Smooth muscle cell (in vitro differentiated cells): ENCODE measurements at regions not wholly inside any gene's neighbourhood (a gene's known extent, or its start where the extent isn't known, plus 50 kb on each side); places are given as distances from the start of the nearest gene placed in this dataset.

Experiments
- DNase-seq: peaks from one replicate; lab custom pipeline; 2025; ENCODE audit not compliant: unreplicated experiment; lab: John Stamatoyannopoulos, UW
- H2AFZ ChIP-seq: fragments of 200-600 bp; sonication (generic); 2 replicates; pipeline ENCODE4 v1.6.0; 2016; ENCODE audit warnings: antibody characterized with exemption, low read depth, mild to moderate bottlenecking
- H3F3A ChIP-seq: fragments of 200-600 bp; sonication (generic); 2 replicates; pipeline ENCODE4 v1.6.0; 2017; ENCODE audit warnings: antibody characterized with exemption, low read depth
- H3K27ac ChIP-seq: fragments of 200-600 bp; sonication (generic); 2 replicates; pipeline ENCODE4 v1.5.1; 2016; ENCODE audit warnings: low read depth, mild to moderate bottlenecking
- H3K27me3 ChIP-seq: fragments of 200-600 bp; sonication (generic); 2 replicates; pipeline ENCODE4 v1.6.1; 2016; ENCODE audit warnings: low read depth, mild to moderate bottlenecking
- H3K36me3 ChIP-seq: fragments of 200-600 bp; sonication (generic); 2 replicates; pipeline ENCODE4 v1.5.1; 2016; ENCODE audit warnings: low read depth
- H3K4me1 ChIP-seq: fragments of 200-600 bp; sonication (generic); 2 replicates; pipeline ENCODE4 v1.5.1; 2016; ENCODE audit warnings: low read depth
- H3K4me2 ChIP-seq: fragments of 200-600 bp; sonication (generic); 2 replicates; pipeline ENCODE4 v1.6.0; 2016; ENCODE audit warnings: mild to moderate bottlenecking
- H3K4me3 ChIP-seq: fragments of 200-600 bp; sonication (generic); 2 replicates; pipeline ENCODE4 v1.5.1; 2016; ENCODE audit warnings: mild to moderate bottlenecking
- H3K79me2 ChIP-seq: fragments of 200-600 bp; sonication (generic); 2 replicates; pipeline ENCODE4 v1.6.0; 2016; ENCODE audit warnings: low read depth, mild to moderate bottlenecking
- H3K9ac ChIP-seq: fragments of 200-600 bp; sonication (generic); 2 replicates; pipeline ENCODE4 v1.6.0; 2016; ENCODE audit warnings: low read depth
- H3K9me3 ChIP-seq: fragments of 200-600 bp; sonication (generic); replicated peaks from 2 replicates; pipeline ENCODE4 v1.5.1; 2016; ENCODE audit warnings: low read depth
- H4K20me1 ChIP-seq: fragments of 200-600 bp; sonication (generic); 2 replicates; pipeline ENCODE4 v1.6.0; 2016; ENCODE audit warnings: low read depth
- CTCF ChIP-seq: fragments of 200-600 bp; sonication (generic); IDR thresholded peaks from 2 replicates; pipeline ENCODE4 v1.5.1; 2017; ENCODE audit warnings: borderline replicate concordance, mild to moderate bottlenecking, antibody characterized with exemption; ENCODE audit not compliant: insufficient read depth, poor library complexity, severe bottlenecking
- WGBS: methylation state at CpG from one replicate; pipeline ENCODE4 v1.1.7; 2016; ENCODE audit warnings: low lambda C conversion rate; 5-methylcytosine and 5-hydroxymethylcytosine counted together

- peak overlapping the region; percentile 24 for H2AFZ ChIP-seq
- H3K27ac ChIP-seq: no peak overlapping the region
- H3K79me2 ChIP-seq: no peaks in the 10 kb centered on the region
- H3K36me3 ChIP-seq: no peaks in the 10 kb centered on the region
- peak overlapping the region; percentile 14 for H3K4me2 ChIP-seq
- no peaks in the 10 kb centered on the region for H3K27me3 ChIP-seq
- H3K4me1 ChIP-seq: no peaks in the 10 kb centered on the region
- H3K9me3 ChIP-seq: no peaks in the 10 kb centered on the region
- no peak overlapping the region for H3K4me3 ChIP-seq
- no peak for TF ChIP-seq CTCF
- no peak overlapping the region for H3K9ac ChIP-seq
- DNase-seq: no peak
- no peaks in the 10 kb centered on the region for H4K20me1 ChIP-seq
- 54% methylated on average over 7 of the region's 7 CpGs for WGBS
- no peaks in the 10 kb centered on the region for H3F3A ChIP-seq
Measured at GRCh38 chr10:90125456-90126255, 424.3 kb downstream of the KIF20B start.

- 83% methylated on average over 1 of the region's 1 CpG for WGBS
- H3K4me2 ChIP-seq: no peak overlapping the region
Measured at GRCh38 chr10:90126256-90126595, 424.8 kb downstream of the KIF20B start.

GRCh38 chr10:90130321-90131086 is 429.1 kb downstream of the KIF20B start:
- H3K4me3 ChIP-seq: no peak overlapping the region
- H3K4me2 ChIP-seq: no peak overlapping the region
- H3K36me3 ChIP-seq: peaks cover 4% of the 10 kb centered on the region
- H3K27me3 ChIP-seq: no peaks in the 10 kb centered on the region
- no peaks in the 10 kb centered on the region for H4K20me1 ChIP-seq
- no peak overlapping the region for H2AFZ ChIP-seq
- H3K27ac ChIP-seq: no peak overlapping the region
- H3K4me1 ChIP-seq: no peaks in the 10 kb centered on the region
- WGBS: 91% methylated on average over 2 of the region's 2 CpGs
- no peak for DNase-seq
- H3K9me3 ChIP-seq: peaks cover 5% of the 10 kb centered on the region
- no peak for TF ChIP-seq CTCF
- H3K79me2 ChIP-seq: no peaks in the 10 kb centered on the region
- no peaks in the 10 kb centered on the region for H3F3A ChIP-seq
- no peak overlapping the region for H3K9ac ChIP-seq

More at GRCh38 chr10:90126256-90126595, 424.8 kb downstream of the KIF20B start:
- H3K27me3 ChIP-seq: no peaks in the 10 kb centered on the region
- H3K4me1 ChIP-seq: no peaks in the 10 kb centered on the region
- no peak overlapping the region for H3K9ac ChIP-seq
- no peak for TF ChIP-seq CTCF
- no peaks in the 10 kb centered on the region for H3F3A ChIP-seq
- no peaks in the 10 kb centered on the region for H3K36me3 ChIP-seq
- no peak overlapping the region for H3K27ac ChIP-seq
- H3K79me2 ChIP-seq: no peaks in the 10 kb centered on the region
- H3K9me3 ChIP-seq: no peaks in the 10 kb centered on the region
- no peak overlapping the region for H3K4me3 ChIP-seq
- no peak overlapping the region for H2AFZ ChIP-seq
- DNase-seq: no peak
- no peaks in the 10 kb centered on the region for H4K20me1 ChIP-seq
